HCEC 1CT (cell line): ENCODE measurements at regions not wholly inside any gene's neighbourhood (a gene's known extent, or its start where the extent isn't known, plus 50 kb on each side); places are given as distances from the start of the nearest gene placed in this dataset.

Experiments used
- DNase-seq: peaks from one replicate; pipeline ENCODE4 v3.0.0-alpha.2; 2017

- DNase-seq: no peak
Observed at GRCh38 chr3:24646790-24647189, 152.1 kb upstream of the THRB start.

- no peak for DNase-seq
Observed at GRCh38 chr3:24648063-24648462, 153.4 kb upstream of the THRB start.

- no peak for DNase-seq
Observed at GRCh38 chr3:24650839-24651238, 156.2 kb upstream of the THRB start.

GRCh38 chr3:24657870-24658510, 163.3 kb upstream of the THRB start:
- DNase-seq: no peak

- DNase-seq: no peak
Observed at GRCh38 chr3:24661175-24661584, 166.5 kb upstream of the THRB start.

- DNase-seq: no peak
Observed at GRCh38 chr3:24662449-24663345, 168.0 kb upstream of the THRB start.

GRCh38 chr3:24663406-24663805, 168.8 kb upstream of the THRB start:
- DNase-seq: no peak

GRCh38 chr3:24668039-24668438, 173.4 kb upstream of the THRB start:
- DNase-seq: no peak

- no peak for DNase-seq
Observed at GRCh38 chr3:24670871-24671270, 176.2 kb upstream of the THRB start.

GRCh38 chr3:24673596-24673995, 178.9 kb upstream of the THRB start:
- DNase-seq: no peak

- DNase-seq: no peak
Observed at GRCh38 chr3:24674261-24674660, 179.6 kb upstream of the THRB start.

GRCh38 chr3:24678021-24678420, 183.4 kb upstream of the THRB start:
- DNase-seq: no peak

GRCh38 chr3:24678421-24678865, 183.8 kb upstream of the THRB start:
- peak; percentile 98 for DNase-seq

GRCh38 chr3:24679429-24679828, 184.8 kb upstream of the THRB start:
- DNase-seq: no peak

GRCh38 chr3:24680214-24680967, 185.7 kb upstream of the THRB start:
- no peak for DNase-seq

- peak; percentile 94 for DNase-seq
Observed at GRCh38 chr3:24682141-24682547, 187.5 kb upstream of the THRB start.

- peak; percentile 93 for DNase-seq
Observed at GRCh38 chr3:24683090-24683489, 188.4 kb upstream of the THRB start.

- peak; percentile 86 for DNase-seq
Observed at GRCh38 chr3:24683633-24684384, 189.2 kb upstream of the THRB start.

GRCh38 chr3:24684506-24685023, 189.9 kb upstream of the THRB start:
- no peak for DNase-seq

GRCh38 chr3:24686808-24687207, 192.2 kb upstream of the THRB start:
- peak; percentile 61 for DNase-seq

- no peak for DNase-seq
Observed at GRCh38 chr3:24687671-24688070, 193.0 kb upstream of the THRB start.

GRCh38 chr3:24688446-24689148, 193.9 kb upstream of the THRB start:
- DNase-seq: peak; percentile 17
